Neural cell (in vitro differentiated cells): ENCODE measurements at regions not wholly inside any gene's neighbourhood (a gene's known extent, or its start where the extent isn't known, plus 50 kb on each side); places are given as distances from the start of the nearest gene placed in this dataset.

ENCODE experiments used
- H2AFZ ChIP-seq: fragments of 200-600, 300-800 bp; sonication (generic), shearing (Covaris generic); 2 replicates; pipeline ENCODE4 v1.6.0; 2014; ENCODE audit warnings: low read depth, mild to moderate bottlenecking, antibody characterized with exemption, low read length, moderate library complexity
- H3F3A ChIP-seq: fragments of 200-600 bp; shearing (Covaris generic); 2 replicates; pipeline ENCODE4 v1.6.1; 2016; ENCODE audit warnings: mild to moderate bottlenecking, moderate library complexity, mixed read lengths, antibody characterized with exemption, low read length; ENCODE audit not compliant: insufficient read depth, poor library complexity, severe bottlenecking
- H3K27ac ChIP-seq: fragments of 200-600, 300-800 bp; sonication (generic), shearing (Covaris generic); 2 replicates; pipeline ENCODE4 v1.5.1; 2014; ENCODE audit warnings: mild to moderate bottlenecking, low read length, moderate library complexity
- H3K27me3 ChIP-seq: fragments of 300-800, 200-600 bp; sonication (generic), shearing (Covaris generic); 2 replicates; pipeline ENCODE4 v1.6.0; 2014; ENCODE audit warnings: mild to moderate bottlenecking, low read depth, low read length, moderate library complexity; ENCODE audit not compliant: insufficient read depth
- H3K36me3 ChIP-seq: fragments of 300-800, 200-600 bp; sonication (generic), shearing (Covaris generic); 2 replicates; pipeline ENCODE4 v1.5.1; 2014; ENCODE audit warnings: mild to moderate bottlenecking, antibody characterized with exemption, low read length, moderate library complexity; ENCODE audit not compliant: insufficient read depth
- H3K4me2 ChIP-seq: fragments of 300-800, 200-600 bp; sonication (generic), shearing (Covaris generic); 2 replicates; pipeline ENCODE4 v1.6.0; 2014; ENCODE audit warnings: mild to moderate bottlenecking, low read length
- H3K4me3 ChIP-seq: fragments of 300-800, 200-600 bp; sonication (generic), shearing (Covaris generic); 2 replicates; pipeline ENCODE4 v1.5.1; 2014; ENCODE audit warnings: mild to moderate bottlenecking, low read length, moderate library complexity
- H3K79me2 ChIP-seq: fragments of 200-600 bp; shearing (Covaris generic); replicated peaks from 2 replicates; pipeline ENCODE4 v1.6.0; 2014; ENCODE audit warnings: mild to moderate bottlenecking, low read length, moderate library complexity; ENCODE audit not compliant: insufficient read depth
- H3K9ac ChIP-seq: fragments of 300-800, 200-600 bp; sonication (generic), shearing (Covaris generic); 2 replicates; pipeline ENCODE4 v1.6.1; 2016; ENCODE audit warnings: mild to moderate bottlenecking, low read length, mixed read lengths
- H3K9me2 ChIP-seq: fragments of 200-600 bp; shearing (Covaris generic); 2 replicates; pipeline ENCODE4 v1.6.1; 2016; ENCODE audit warnings: mild to moderate bottlenecking, low read length, mixed read lengths; ENCODE audit not compliant: insufficient read depth
- H3K9me3 ChIP-seq: fragments of 200-600, 300-800 bp; sonication (generic), shearing (Covaris generic); 2 replicates; pipeline ENCODE4 v1.6.1; 2016; ENCODE audit warnings: mild to moderate bottlenecking, mixed run types, low read length, moderate library complexity, mixed read lengths
- H4K20me1 ChIP-seq: fragments of 200-600 bp; shearing (Covaris generic); 2 replicates; pipeline ENCODE4 v1.6.1; 2016; ENCODE audit warnings: mild to moderate bottlenecking, mixed run types; ENCODE audit not compliant: insufficient read depth
- EP300 ChIP-seq: fragments of 450-650 bp; conservative IDR thresholded peaks from 2 replicates; pipeline ENCODE4 v1.6.1; 2014; ENCODE audit warnings: antibody characterized with exemption, mild to moderate bottlenecking, moderate library complexity; ENCODE audit not compliant: poor library complexity, severe bottlenecking
- EZH2 ChIP-seq: fragments of 200-600, 300-800 bp; shearing (Covaris generic), sonication (generic); IDR thresholded peaks from 2 replicates; pipeline ENCODE4 v1.6.1; 2014; ENCODE audit warnings: antibody characterized with exemption, low read length, borderline replicate concordance, mild to moderate bottlenecking; ENCODE audit not compliant: insufficient read depth, poor library complexity, severe bottlenecking
- MXI1 ChIP-seq: fragments of 450-650 bp; conservative IDR thresholded peaks from 2 replicates; pipeline ENCODE4 v1.6.1; 2014; ENCODE audit warnings: antibody characterized with exemption, mild to moderate bottlenecking; ENCODE audit not compliant: poor library complexity, severe bottlenecking
- POLR2AphosphoS5 ChIP-seq: IDR thresholded peaks from 2 replicates; pipeline ENCODE4 v1.6.1; 2012
- RAD21 ChIP-seq: fragments of 450-650 bp; conservative IDR thresholded peaks from 2 replicates; pipeline ENCODE4 v1.6.1; 2014; ENCODE audit warnings: antibody characterized with exemption, mild to moderate bottlenecking, moderate library complexity
- SMC3 ChIP-seq: fragments of 450-650 bp; conservative IDR thresholded peaks from 2 replicates; pipeline ENCODE4 v1.6.1; 2014; ENCODE audit warnings: antibody characterized with exemption, mild to moderate bottlenecking, moderate library complexity; ENCODE audit not compliant: poor library complexity
- TAF1 ChIP-seq: IDR thresholded peaks from 2 replicates; pipeline ENCODE4 v1.6.1; 2012; ENCODE audit warnings: low read depth
- TF ChIP-seq, protein P1 (sequence below): fragments of 450-650 bp; IDR thresholded peaks from 2 replicates; pipeline ENCODE4 v1.5.1; 2014; ENCODE audit warnings: antibody characterized with exemption, mild to moderate bottlenecking, moderate library complexity; ENCODE audit not compliant: poor library complexity, severe bottlenecking
- TF ChIP-seq, protein P2 (sequence below): IDR thresholded peaks from 2 replicates; pipeline ENCODE4 v1.6.1; 2012; ENCODE audit warnings: borderline replicate concordance

DNA sequence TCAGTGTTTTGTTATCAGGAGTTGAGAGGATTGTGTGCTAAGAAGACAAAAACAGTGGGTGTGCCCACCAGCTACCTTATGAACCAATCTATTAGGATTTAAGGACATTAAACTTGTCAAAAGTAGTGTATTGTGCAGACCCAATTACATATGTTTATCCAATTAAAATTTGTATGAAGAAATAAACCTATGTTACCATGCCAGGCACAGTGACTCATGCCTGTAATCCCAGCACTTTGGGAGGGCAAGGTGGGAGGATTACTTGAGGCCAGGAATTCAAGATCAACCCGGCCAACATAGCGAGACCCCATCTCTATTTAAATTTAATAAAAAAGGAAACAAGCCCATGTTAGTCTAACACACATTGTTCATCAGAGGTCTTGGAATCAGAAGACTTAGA is 162.2 kb downstream of the IRS1 start:
- Histone ChIP-seq H3K4me2 (no peak overlapping the region), H3K9ac (no peak overlapping the region), H3K9me2 (no peaks in the 10 kb centered on the region), H3K9me3 (no peaks in the 10 kb centered on the region), H3K4me3 (no peak overlapping the region), H3K79me2 (no peaks in the 10 kb centered on the region), H3K27ac (no peak overlapping the region), H2AFZ (no peak overlapping the region), H3K36me3 (no peaks in the 10 kb centered on the region), H4K20me1 (no peaks in the 10 kb centered on the region), H3K27me3 (no peaks in the 10 kb centered on the region), H3F3A (no peaks in the 10 kb centered on the region)
- TF ChIP-seq EP300: no peak
- TF ChIP-seq SMC3: no peak
- no peak for TF ChIP-seq TAF1
- no peak for TF ChIP-seq POLR2AphosphoS5
- TF ChIP-seq, protein P1, sequence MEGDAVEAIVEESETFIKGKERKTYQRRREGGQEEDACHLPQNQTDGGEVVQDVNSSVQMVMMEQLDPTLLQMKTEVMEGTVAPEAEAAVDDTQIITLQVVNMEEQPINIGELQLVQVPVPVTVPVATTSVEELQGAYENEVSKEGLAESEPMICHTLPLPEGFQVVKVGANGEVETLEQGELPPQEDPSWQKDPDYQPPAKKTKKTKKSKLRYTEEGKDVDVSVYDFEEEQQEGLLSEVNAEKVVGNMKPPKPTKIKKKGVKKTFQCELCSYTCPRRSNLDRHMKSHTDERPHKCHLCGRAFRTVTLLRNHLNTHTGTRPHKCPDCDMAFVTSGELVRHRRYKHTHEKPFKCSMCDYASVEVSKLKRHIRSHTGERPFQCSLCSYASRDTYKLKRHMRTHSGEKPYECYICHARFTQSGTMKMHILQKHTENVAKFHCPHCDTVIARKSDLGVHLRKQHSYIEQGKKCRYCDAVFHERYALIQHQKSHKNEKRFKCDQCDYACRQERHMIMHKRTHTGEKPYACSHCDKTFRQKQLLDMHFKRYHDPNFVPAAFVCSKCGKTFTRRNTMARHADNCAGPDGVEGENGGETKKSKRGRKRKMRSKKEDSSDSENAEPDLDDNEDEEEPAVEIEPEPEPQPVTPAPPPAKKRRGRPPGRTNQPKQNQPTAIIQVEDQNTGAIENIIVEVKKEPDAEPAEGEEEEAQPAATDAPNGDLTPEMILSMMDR: no peak
- TF ChIP-seq MXI1: no peak
- TF ChIP-seq EZH2: no peak
- TF ChIP-seq RAD21: no peak
- TF ChIP-seq, protein P2, sequence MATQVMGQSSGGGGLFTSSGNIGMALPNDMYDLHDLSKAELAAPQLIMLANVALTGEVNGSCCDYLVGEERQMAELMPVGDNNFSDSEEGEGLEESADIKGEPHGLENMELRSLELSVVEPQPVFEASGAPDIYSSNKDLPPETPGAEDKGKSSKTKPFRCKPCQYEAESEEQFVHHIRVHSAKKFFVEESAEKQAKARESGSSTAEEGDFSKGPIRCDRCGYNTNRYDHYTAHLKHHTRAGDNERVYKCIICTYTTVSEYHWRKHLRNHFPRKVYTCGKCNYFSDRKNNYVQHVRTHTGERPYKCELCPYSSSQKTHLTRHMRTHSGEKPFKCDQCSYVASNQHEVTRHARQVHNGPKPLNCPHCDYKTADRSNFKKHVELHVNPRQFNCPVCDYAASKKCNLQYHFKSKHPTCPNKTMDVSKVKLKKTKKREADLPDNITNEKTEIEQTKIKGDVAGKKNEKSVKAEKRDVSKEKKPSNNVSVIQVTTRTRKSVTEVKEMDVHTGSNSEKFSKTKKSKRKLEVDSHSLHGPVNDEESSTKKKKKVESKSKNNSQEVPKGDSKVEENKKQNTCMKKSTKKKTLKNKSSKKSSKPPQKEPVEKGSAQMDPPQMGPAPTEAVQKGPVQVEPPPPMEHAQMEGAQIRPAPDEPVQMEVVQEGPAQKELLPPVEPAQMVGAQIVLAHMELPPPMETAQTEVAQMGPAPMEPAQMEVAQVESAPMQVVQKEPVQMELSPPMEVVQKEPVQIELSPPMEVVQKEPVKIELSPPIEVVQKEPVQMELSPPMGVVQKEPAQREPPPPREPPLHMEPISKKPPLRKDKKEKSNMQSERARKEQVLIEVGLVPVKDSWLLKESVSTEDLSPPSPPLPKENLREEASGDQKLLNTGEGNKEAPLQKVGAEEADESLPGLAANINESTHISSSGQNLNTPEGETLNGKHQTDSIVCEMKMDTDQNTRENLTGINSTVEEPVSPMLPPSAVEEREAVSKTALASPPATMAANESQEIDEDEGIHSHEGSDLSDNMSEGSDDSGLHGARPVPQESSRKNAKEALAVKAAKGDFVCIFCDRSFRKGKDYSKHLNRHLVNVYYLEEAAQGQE: no peak

DNA sequence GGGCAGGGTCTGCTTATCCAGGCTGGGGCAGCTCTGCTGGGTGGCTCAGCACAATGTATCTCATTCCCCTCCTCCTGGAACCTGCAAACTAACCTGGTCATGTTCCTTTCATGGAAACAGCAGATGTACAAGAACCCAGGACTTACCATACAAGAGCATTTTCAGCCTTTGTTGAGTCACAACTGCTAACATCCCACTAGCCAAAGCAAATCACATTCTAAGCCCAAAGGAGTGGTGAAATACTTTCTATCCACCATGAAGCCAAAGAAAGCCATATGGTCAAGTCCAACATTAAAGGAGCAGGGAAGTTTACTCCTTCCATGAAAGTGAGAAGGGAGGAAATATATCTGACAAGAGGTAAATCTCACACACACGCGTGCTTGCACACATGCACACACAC is 163.0 kb downstream of the IRS1 start:
- Histone ChIP-seq H2AFZ (no peak overlapping the region), H3F3A (no peaks in the 10 kb centered on the region), H3K4me3 (no peak overlapping the region), H3K36me3 (no peaks in the 10 kb centered on the region), H3K9me3 (no peaks in the 10 kb centered on the region), H4K20me1 (no peaks in the 10 kb centered on the region), H3K79me2 (no peaks in the 10 kb centered on the region), H3K9ac (no peak overlapping the region), H3K4me2 (no peak overlapping the region), H3K9me2 (no peaks in the 10 kb centered on the region), H3K27me3 (no peaks in the 10 kb centered on the region), H3K27ac (no peak overlapping the region)
- TF ChIP-seq, protein P2: no peak
- TF ChIP-seq TAF1 (no peak), EP300 (no peak), SMC3 (no peak), RAD21 (no peak), EZH2 (no peak), MXI1 (no peak), POLR2AphosphoS5 (no peak)
- TF ChIP-seq, protein P1: no peak
